GOT3 (cell line): ENCODE measurements at regions not wholly inside any gene's neighbourhood (a gene's known extent, or its start where the extent isn't known, plus 50 kb on each side); places are given as distances from the start of the nearest gene placed in this dataset.

Experiments
- DNase-seq: peaks from one replicate; lab custom pipeline; 2025; ENCODE audit warnings: mixed read lengths; lab: John Stamatoyannopoulos, UW

GRCh38 chr4:179836179-179837075, 2394.2 kb upstream of the AGA start:
- DNase-seq = no peak

- no peak for DNase-seq
Measured at GRCh38 chr4:179843370-179843769, 2399.8 kb upstream of the TENM3 start.

DNA sequence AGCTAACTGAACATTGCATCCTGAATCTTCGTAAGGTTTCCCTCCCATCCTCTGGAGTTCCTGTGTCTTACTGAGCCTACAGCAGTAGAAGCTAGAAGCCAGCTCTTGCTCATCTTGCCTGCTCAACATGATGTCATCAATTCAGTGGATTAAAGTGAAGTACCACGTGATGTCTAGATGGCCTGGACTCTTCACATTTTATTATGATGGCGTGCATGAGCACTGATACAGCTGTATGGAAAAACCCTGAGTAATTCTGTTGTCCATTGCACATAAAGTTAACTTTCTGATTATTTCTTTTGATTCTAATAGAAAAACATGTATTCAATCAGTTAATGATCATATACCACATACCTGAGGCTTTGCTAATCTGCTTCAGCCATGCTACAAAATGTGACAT, 2387.7 kb upstream of the TENM3 start:
- DNase-seq = no peak

DNA sequence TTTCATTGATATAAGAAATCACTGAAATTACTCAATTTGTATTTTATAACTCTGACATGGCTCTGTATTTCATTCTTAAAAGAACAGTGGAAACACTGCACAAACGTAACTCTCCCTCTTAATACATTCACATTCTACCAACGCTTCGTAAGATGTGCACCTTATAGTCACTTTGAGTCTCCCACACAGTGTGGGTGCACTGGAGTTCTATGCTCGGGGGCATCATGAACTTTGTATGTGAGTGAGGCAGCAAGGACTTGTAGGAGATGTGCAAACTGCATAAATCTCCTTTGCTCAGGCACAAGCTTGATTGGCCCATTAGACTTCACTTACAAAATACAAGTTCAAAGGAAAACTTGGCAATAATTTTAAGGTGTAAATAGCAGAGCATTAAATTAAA, 2385.0 kb upstream of the TENM3 start:
- DNase-seq = no peak

DNA sequence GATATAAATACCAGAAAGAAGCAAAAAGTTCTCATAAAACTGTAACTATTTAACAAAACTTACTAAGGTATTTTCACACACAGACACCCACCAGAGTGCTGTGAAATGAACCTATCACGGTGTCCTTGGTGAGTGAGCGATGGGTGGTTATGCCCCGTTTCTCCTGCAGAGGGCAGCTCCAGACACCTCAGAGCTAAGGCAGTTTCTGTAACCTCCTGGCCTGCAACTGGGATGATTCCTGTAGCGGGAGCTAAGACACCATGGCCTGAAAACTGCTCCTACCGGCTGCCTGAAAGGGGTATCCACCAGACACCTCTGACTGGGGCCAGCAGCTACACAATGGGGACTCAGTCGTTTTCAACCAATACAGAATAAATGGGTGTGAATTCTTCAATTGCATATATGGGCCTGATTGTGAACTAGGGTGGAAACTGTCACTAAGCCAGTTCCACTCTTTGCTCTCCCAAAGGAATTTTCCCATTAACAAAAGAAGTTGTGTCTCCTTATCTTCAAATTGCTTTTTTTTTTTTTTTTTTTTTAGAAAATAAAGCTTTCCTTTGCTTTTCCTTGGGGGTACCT, 2375.8 kb upstream of the TENM3 start:
- no peak for DNase-seq

- DNase-seq = no peak
Measured at GRCh38 chr4:179871726-179872125, 2371.5 kb upstream of the TENM3 start.

DNA sequence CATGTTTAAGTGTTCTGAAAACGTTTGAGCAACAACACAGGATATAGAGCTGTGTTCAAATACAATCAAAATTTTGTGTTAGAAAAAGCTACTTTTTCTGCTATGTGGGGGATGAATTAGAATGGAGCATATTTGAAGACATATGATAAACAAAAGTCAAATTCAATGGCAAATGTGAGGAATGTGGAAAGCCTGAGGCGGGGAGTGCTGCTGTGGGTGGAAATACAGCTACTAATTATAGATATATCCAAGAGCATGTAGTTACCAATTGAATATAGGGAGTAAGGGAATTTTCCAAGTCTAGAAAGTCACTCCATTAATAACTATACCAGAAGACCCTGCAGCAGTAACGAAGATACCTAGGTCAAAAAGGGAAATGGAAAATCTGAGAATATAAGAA, 2370.4 kb upstream of the TENM3 start:
- DNase-seq = no peak

DNA sequence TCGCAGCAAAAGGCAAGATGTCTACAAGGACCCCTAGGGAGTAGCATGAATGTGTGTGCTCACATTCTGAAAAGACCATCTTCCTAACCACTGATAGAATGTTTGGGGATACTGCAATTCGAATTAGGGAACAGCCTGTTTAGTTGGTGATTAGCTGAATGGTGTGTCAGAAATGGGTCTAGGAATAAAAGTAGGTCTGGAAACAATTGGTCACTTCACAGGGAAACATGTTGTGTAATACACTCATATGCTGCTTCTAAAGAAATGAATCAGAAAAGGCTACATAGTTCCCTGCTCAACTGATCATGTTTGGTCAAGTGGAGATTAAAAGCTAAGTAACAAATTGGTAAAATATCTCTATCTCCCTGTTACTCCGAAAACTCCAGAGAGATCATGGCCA, 2362.4 kb upstream of the TENM3 start:
- no peak for DNase-seq

GRCh38 chr4:179894066-179894778, 2349.0 kb upstream of the TENM3 start:
- DNase-seq = no peak

- DNase-seq = no peak
Measured at GRCh38 chr4:179919587-179919986, 2323.6 kb upstream of the TENM3 start.

GRCh38 chr4:179927473-179927872, 2315.7 kb upstream of the TENM3 start:
- no peak for DNase-seq

DNA sequence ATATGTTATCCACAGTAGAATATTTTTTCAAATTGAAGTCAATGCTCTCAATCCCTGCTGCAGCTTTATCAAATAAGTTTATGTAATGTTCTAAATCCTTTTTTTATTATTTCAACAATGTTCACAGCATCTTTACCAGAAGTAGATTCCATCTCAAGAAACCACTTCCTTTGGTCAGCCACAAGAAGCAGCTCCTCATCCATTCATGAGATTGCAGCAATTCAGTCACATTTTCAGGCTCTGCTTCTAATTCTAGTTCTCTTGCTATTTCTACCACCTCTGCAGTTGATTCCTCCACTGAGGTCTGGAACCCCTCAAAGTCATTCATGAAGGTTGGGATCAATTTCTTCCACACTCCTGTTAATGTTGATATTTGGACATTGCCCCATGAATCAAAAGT, 2301.3 kb upstream of the TENM3 start:
- DNase-seq = no peak

DNA sequence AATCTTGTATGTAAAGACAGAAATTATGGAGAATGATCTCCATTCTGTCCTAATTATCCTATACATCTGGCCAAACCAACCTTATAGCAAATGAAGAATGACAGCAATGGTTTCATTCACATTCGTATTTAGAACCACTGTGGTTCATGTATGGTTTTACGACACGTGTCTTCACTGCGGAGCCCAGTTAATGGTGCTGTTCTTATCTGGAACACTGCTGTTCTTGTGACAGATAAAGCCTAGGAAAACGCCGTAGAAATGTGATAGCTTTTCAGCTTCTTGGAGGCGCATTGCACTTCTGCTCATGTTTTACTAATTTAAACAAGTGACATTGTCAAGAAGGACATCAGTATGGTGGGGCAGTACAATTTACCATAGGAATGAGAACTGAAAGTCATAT, 2266.4 kb upstream of the TENM3 start:
- no peak for DNase-seq

- DNase-seq = no peak
Measured at GRCh38 chr4:179977378-179977777, 2265.8 kb upstream of the TENM3 start.

DNA sequence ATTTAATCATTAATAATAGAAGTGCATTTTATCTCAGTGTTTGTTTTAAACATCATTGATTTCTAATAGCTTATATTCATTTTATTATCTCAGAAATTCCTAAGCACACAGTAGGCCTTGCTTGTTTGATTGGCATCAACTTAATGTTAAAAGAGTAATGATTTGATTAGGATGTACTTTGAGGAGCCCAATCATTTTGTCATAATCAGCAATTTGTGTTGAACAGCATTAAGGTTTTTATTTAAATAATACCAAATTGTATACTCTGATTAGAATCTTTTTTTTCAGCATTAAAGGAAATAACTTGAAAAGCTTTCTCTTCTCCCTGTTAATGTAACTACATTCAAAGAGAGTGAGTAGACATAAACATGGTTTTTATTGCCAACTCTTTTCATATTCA, 2262.0 kb upstream of the TENM3 start:
- no peak for DNase-seq

DNA sequence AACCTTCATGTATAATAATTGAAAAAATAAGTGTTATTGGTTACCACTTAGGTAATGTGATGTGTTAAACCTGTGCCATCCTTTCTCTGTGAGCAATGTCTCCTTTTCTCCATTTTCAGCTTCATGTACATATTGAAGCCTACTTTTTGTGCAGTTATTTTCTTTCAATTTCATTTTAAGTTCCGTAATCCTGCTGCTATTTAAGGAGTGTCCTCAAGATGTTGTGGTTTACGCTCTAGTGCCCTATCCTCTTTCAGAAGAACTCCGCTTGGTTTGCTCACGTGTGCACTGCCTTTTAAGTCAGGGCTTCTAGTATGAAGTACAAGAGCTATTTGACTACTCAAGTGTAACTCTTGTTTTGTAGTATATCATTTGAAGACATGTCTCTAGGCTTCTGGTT, 2253.2 kb upstream of the TENM3 start:
- no peak for DNase-seq

DNA sequence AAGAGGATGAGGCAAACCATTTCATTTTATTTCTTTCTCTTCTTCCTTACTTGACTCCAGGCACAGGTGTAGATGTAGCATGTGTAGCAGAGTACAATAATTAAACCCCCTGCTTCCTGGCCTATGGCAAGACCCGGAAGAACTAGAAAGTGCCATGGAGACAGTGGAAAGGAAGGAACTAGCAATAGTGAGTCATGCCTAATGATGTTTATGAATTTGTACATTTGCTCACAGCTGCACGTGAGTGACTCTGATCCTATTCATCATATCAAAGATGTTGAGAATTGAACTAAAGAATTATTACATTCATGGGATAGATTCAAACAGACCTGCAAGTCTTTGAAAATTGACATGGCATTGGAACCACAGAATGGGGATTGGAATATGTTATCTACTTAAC, 2233.9 kb upstream of the TENM3 start:
- DNase-seq = no peak

GRCh38 chr4:180028682-180029081, 2214.5 kb upstream of the TENM3 start:
- no peak for DNase-seq

- DNase-seq = no peak
Measured at GRCh38 chr4:180031330-180031729, 2211.9 kb upstream of the TENM3 start.

- no peak for DNase-seq
Measured at GRCh38 chr4:180041576-180041975, 2201.6 kb upstream of the TENM3 start.

DNA sequence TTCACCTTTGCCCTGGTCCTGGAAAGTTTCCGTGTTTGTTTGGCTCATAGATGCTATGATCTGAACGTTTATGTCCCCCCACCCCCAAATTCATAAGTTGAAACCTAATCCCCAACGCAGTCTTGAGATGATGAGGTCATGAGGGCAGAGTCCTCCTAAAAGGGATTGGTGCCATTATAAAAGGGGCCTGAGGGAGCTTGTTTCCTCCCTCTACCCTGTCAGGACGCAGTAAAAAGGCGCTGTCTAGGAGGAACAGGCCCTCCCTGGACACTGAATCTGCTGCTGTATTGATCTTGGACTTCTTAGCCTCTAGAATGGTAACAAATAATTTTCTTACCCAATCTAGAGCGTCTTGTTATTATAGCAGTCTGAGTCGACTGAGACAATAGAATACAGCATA, 2190.6 kb upstream of the TENM3 start:
- DNase-seq = no peak

DNA sequence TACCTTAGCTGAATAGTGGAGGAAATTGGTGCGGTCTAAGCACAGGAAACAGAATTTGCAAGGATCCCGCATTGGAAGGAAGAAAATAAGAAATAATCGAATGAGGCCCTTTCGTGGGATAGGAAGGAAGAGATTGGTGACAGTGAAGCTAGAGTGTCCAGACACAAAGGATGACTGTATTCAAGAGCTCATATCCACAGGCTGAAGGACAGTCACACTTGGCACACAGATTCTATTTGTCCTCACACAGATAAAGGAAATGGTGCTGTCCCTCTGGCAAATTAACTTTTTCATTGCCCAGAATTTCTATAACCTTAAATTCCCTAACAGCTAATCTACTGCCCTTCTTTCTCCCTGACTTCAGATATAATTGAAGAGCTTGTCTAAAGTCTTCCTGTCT, 2188.9 kb upstream of the TENM3 start:
- no peak for DNase-seq

- DNase-seq = no peak
Measured at GRCh38 chr4:180057299-180057721, 2185.9 kb upstream of the TENM3 start.
